Peyer's patch (tissue), 4 donors: ENCODE measurements at regions not wholly inside any gene's neighbourhood (a gene's known extent, or its start where the extent isn't known, plus 50 kb on each side); places are given as distances from the start of the nearest gene placed in this dataset.

Experiments
- POLR2A ChIP-seq, 2 donors: fragments of 450-650 bp; IDR thresholded peaks; one replicate each; pipeline ENCODE4 v1.5.1; 2017; ENCODE audit warnings: antibody characterized with exemption in 2 of 2, mild to moderate bottlenecking in 2 of 2, moderate library complexity in 2 of 2
- TF ChIP-seq, protein P1 (sequence below), 6 experiments: fragments of 450-650 bp in 4 of 6; fragments of 200-600 bp in 2 of 6; sonication (generic) in 1 of 6; IDR thresholded peaks; one replicate each; pipeline ENCODE4 v1.5.1; 2017 to 2019; ENCODE audit warnings: antibody characterized with exemption in 6 of 6, mild to moderate bottlenecking in 3 of 6, moderate library complexity in 1 of 6

DNA sequence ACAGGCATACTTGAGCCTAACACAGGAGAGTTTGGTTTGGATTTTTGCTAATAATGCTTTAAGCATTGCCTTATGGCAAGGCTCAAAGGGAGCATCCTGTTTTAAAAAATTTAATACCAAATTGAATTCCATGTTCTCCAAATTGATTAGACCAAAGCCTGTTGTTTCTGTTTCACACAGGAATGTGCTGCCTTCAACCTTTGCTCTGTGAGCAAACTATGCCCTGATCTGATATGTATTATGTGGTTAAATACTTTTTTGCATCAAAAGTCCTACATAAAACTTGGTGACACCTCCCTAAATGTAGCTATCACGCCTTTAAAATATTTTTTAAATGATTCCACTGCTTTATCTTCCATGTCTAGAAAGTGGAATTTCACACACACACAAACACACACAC lies 691.4 kb downstream of the CPS1 start:
- TF ChIP-seq, protein P1, sequence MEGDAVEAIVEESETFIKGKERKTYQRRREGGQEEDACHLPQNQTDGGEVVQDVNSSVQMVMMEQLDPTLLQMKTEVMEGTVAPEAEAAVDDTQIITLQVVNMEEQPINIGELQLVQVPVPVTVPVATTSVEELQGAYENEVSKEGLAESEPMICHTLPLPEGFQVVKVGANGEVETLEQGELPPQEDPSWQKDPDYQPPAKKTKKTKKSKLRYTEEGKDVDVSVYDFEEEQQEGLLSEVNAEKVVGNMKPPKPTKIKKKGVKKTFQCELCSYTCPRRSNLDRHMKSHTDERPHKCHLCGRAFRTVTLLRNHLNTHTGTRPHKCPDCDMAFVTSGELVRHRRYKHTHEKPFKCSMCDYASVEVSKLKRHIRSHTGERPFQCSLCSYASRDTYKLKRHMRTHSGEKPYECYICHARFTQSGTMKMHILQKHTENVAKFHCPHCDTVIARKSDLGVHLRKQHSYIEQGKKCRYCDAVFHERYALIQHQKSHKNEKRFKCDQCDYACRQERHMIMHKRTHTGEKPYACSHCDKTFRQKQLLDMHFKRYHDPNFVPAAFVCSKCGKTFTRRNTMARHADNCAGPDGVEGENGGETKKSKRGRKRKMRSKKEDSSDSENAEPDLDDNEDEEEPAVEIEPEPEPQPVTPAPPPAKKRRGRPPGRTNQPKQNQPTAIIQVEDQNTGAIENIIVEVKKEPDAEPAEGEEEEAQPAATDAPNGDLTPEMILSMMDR (IDR thresholded peaks at IDR 0.05): no peak
- no peak for TF ChIP-seq POLR2A (IDR thresholded peaks at IDR 0.05)
